Mucosa of descending colon (tissue), 3 donors: ENCODE measurements at regions not wholly inside any gene's neighbourhood (a gene's known extent, or its start where the extent isn't known, plus 50 kb on each side); places are given as distances from the start of the nearest gene placed in this dataset.

Experiments
- ATAC-seq: fragments of 200-7000 bp; cut with Tn5 transposase; one replicate; pipeline ENCODE4 v1.9.1; 2020; ENCODE audit warnings: mild to moderate bottlenecking, moderate library complexity
- DNase-seq, 3 donors: peaks; one replicate each; pipeline ENCODE4 v3.0.0-alpha.2; 2020
- H3K36me3 ChIP-seq: fragments of 200-600 bp; one replicate; pipeline ENCODE4 v1.8.0; 2021; ENCODE audit warnings: low read depth, mild to moderate bottlenecking
- H3K4me1 ChIP-seq: fragments of 200-600 bp; one replicate; pipeline ENCODE4 v1.8.0; 2021; ENCODE audit warnings: low read depth, mild to moderate bottlenecking
- H3K4me3 ChIP-seq: fragments of 200-600 bp; one replicate; pipeline ENCODE4 v1.8.0; 2021; ENCODE audit warnings: mild to moderate bottlenecking
- H3K9me3 ChIP-seq: fragments of 200-600 bp; one replicate; pipeline ENCODE4 v1.8.0; 2021; ENCODE audit warnings: mild to moderate bottlenecking
- intact Hi-C, 2 donors: fragments of 100-400 bp; cut with DNase I in 1 of 2; cut with micrococcal nuclease in 1 of 2; formaldehyde crosslinking; loops; one replicate each; pipeline versions ENCODE4 v1.11.0 to v1.11.1; 2022; cut with DNase I, micrococcal nuclease
- TF ChIP-seq, protein P1 (sequence below): fragments of 200-600 bp; IDR thresholded peaks from one replicate; pipeline ENCODE4 v1.8.0; 2022; ENCODE audit warnings: antibody characterized with exemption, mild to moderate bottlenecking
- donor health status: DM: no; HTN: no; CAD: no; lungs with moderate emphysema.
- donor health status: DM: no; HTN: no; CAD: no.
- donor health status: DM: no; HTN: yes; CAD: no.

DNA sequence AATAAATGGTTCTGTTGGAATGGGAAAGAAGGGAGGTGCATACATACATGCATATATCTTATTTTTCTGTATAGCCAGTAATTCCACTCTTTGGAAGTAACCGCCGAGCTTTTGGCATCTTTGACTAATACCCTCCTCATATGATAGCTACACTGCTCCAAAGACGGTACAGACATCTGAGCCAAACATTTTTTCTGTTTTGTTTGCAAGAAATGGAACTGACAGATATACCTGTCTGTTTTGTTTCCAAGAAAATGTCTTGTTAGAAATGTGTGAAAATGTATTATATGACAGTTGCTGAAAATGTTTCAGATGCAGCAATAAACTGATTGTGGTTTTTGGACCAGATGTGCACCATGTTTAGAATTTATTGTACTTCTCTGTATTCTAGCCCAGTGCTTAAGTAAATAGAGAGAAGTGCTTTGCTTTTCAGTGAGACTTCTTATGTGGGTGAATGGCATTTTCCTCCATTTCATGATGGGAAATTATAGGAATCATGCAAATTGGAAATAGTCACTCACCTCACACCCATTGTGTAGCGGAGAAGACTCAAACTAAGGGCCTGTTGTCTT lies 396.9 kb downstream of the KCNRG start:
- H3K4me1 ChIP-seq, result no peaks in the 10 kb centered on the region
- no peaks in the 10 kb centered on the region for H3K36me3 ChIP-seq
- TF ChIP-seq, protein P1, sequence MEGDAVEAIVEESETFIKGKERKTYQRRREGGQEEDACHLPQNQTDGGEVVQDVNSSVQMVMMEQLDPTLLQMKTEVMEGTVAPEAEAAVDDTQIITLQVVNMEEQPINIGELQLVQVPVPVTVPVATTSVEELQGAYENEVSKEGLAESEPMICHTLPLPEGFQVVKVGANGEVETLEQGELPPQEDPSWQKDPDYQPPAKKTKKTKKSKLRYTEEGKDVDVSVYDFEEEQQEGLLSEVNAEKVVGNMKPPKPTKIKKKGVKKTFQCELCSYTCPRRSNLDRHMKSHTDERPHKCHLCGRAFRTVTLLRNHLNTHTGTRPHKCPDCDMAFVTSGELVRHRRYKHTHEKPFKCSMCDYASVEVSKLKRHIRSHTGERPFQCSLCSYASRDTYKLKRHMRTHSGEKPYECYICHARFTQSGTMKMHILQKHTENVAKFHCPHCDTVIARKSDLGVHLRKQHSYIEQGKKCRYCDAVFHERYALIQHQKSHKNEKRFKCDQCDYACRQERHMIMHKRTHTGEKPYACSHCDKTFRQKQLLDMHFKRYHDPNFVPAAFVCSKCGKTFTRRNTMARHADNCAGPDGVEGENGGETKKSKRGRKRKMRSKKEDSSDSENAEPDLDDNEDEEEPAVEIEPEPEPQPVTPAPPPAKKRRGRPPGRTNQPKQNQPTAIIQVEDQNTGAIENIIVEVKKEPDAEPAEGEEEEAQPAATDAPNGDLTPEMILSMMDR, result no peak
- intact Hi-C loops, result no loop called here
- no peaks in the 10 kb centered on the region for H3K9me3 ChIP-seq
- DNase-seq (no peak), ATAC-seq (no peak)
- no peak overlapping the region for H3K4me3 ChIP-seq

DNA sequence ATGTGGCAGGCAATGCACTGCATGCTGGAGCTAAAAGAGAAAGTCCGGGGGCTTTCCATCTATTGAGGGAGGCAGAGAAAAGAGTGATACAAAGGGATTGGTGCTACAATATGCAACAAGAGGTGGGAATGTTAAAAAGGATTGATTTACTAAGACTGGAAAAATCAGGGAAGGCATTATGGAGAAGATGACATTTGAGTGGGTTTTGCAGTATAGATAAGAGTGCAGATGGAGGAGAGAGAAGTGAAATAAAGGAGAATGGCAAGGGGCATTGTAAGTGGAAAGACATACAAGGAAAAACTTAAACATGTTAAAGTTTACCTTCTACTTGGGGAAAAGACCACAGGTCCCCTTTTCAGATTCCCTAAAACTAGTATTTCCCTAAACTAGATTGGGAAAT lies 399.4 kb downstream of the KCNRG start:
- TF ChIP-seq, protein P1, result no peak
- DNase-seq, result no peak
- Histone ChIP-seq H3K4me1 (no peaks in the 10 kb centered on the region), H3K4me3 (no peak overlapping the region), H3K36me3 (no peaks in the 10 kb centered on the region), H3K9me3 (no peaks in the 10 kb centered on the region)
- intact Hi-C loops, result no loop called here
- ATAC-seq, result no peak

DNA sequence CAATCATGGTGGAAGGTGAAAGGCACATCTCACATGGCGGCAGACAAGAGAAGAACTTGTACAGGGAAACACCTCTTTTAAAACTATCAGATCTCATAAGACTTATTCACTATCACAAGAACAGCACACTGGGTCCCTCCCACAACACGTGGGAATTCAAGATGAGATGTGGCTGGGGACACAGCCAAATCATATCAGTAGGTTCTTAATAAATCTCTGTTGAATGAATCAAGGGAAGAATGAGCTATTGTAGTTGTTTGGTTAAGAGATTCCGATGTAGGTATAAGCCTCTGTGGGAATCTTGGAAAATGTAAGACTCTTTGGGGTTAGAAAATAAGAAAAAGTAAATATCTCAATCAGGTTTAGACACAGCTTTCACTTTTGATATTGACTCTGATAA lies 400.2 kb downstream of the KCNRG start:
- no peak for DNase-seq
- Histone ChIP-seq H3K9me3 (no peaks in the 10 kb centered on the region), H3K4me3 (no peak overlapping the region), H3K36me3 (no peaks in the 10 kb centered on the region), H3K4me1 (no peaks in the 10 kb centered on the region)
- TF ChIP-seq, protein P1, result no peak
- no peak for ATAC-seq
- intact Hi-C loops, result no loop called here

DNA sequence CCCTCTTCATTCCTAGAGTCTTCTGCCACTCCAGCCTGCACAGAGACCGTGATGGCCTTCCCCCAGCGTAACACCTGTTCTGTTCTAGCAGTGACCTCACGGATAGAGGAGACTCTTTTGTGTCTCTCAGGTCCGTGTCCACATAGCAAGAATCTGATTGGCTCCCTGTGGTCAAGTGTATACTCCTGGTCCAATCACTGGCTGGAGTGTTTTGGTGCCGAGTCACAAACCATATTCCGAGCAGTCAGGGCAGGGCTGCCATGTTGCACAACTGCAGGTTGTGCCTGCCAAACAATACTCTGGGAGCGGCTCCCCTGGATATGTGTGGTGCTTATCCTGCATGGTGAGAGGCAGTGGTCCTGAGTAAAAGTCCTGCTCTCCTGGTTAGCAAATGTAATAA lies 402.4 kb downstream of the KCNRG start:
- no peak for ATAC-seq
- H3K9me3 ChIP-seq, result no peaks in the 10 kb centered on the region
- intact Hi-C loops, result no loop called here
- no peaks in the 10 kb centered on the region for H3K36me3 ChIP-seq
- TF ChIP-seq, protein P1, result no peak
- H3K4me1 ChIP-seq, result no peaks in the 10 kb centered on the region
- DNase-seq, result no peak
- no peak overlapping the region for H3K4me3 ChIP-seq

DNA sequence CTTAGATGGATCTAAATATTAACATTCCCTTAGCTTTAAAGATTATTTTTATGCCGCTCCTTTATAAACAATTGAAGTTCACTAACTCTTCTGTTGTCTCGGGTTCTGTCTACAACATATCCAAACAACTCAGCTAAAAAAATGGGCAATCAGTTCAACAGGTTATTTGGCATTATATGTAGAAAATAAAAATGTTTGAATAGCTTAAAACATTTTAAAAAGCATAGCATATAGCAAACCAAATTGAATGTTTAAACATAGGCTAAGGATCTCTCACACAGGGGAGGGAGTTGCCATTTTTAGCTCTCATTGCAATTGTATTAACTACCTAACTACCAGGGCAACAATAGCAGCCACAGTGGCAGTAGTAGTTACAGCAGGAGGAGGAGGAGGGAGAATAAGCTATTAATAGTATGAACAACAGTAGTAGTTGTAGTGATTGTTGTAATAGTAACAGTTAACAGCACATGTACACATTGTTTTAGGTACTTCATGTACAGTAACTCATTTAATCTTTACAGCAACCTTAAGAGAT lies 404.2 kb downstream of the KCNRG start:
- H3K4me1 ChIP-seq, result no peaks in the 10 kb centered on the region
- DNase-seq (no peak), ATAC-seq (no peak)
- TF ChIP-seq, protein P1, result no peak
- no peaks in the 10 kb centered on the region for H3K36me3 ChIP-seq
- no peak overlapping the region for H3K4me3 ChIP-seq
- intact Hi-C loops, result no loop called here
- no peaks in the 10 kb centered on the region for H3K9me3 ChIP-seq

DNA sequence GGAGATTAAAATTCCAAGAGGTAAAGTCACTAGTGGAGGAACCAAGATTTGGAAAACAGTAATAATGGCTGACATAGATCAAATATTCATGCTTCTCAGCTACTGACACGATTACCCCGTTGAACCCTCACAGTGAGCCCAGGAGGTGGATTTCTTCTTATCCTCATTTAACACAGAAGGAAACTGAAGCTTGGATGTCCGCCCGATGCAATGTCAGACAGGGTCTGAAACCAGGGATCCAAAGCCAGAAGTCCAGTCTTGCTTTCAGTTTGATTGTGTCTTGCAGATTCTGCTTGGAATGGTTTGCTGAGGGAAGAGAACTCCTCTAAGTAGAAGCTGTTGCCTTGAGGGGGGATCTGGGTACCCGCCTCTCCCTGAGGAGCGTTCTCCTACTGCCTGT lies 404.7 kb downstream of the KCNRG start:
- no peaks in the 10 kb centered on the region for H3K9me3 ChIP-seq
- no peaks in the 10 kb centered on the region for H3K36me3 ChIP-seq
- H3K4me1 ChIP-seq, result no peaks in the 10 kb centered on the region
- DNase-seq, result peak in 1 of 3 donors; percentile 35
- no peak for ATAC-seq
- TF ChIP-seq, protein P1, result no peak
- intact Hi-C loops, result no loop called here
- H3K4me3 ChIP-seq, result no peak overlapping the region
